SK-N-MC (cell line): ENCODE measurements at regions not wholly inside any gene's neighbourhood (a gene's known extent, or its start where the extent isn't known, plus 50 kb on each side); places are given as distances from the start of the nearest gene placed in this dataset.

ENCODE experiments used
- FOXP2 ChIP-seq: optimal IDR thresholded peaks from 2 replicates; pipeline ENCODE3; 2011; ENCODE audit warnings: mild to moderate bottlenecking, moderate library complexity; ENCODE audit not compliant: insufficient read depth; ENCODE audit errors: extremely low read length, control extremely low read depth
- POLR2AphosphoS5 ChIP-seq: IDR thresholded peaks from 2 replicates; pipeline ENCODE4 v1.6.1; 2012; ENCODE audit warnings: mild to moderate bottlenecking, low read depth, low read length, borderline replicate concordance

- TF ChIP-seq POLR2AphosphoS5, result no peak
- peak; percentile 34 for TF ChIP-seq FOXP2
Measured at GRCh38 chr3:162938083-162938482, 1441.5 kb downstream of the OTOL1 start.
